Right lobe of liver (tissue), 6 donors: ENCODE measurements at regions not wholly inside any gene's neighbourhood (a gene's known extent, or its start where the extent isn't known, plus 50 kb on each side); places are given as distances from the start of the nearest gene placed in this dataset.

ENCODE experiments used
- ATAC-seq, 4 donors: fragments of 200-7000 bp; cut with Tn5 transposase; one replicate each; pipeline ENCODE4 v1.9.1; 2020; ENCODE audit warnings: mild to moderate bottlenecking in 4 of 4, moderate library complexity in 4 of 4
- DNase-seq, 3 donors: peaks; one replicate each; pipeline ENCODE4 v3.0.0-alpha.2; 2020
- H3K27ac ChIP-seq, 3 donors: fragments of 200-600 bp; one replicate each; pipeline ENCODE4 v1.8.0; 2022
- H3K27me3 ChIP-seq, 2 donors: fragments of 200-600 bp; one replicate each; pipeline ENCODE4 v1.8.0; 2022
- H3K36me3 ChIP-seq, 4 donors: fragments of 200-600 bp; sonication (generic) in 1 of 4; one replicate each; pipeline versions ENCODE4 v1.5.1 to v1.8.0; 2017 to 2022; ENCODE audit warnings: control low read depth in 1 of 4
- H3K4me1 ChIP-seq, 4 donors: fragments of 200-600 bp; sonication (generic) in 1 of 4; one replicate each; pipeline versions ENCODE4 v1.5.1 to v1.8.0; 2017 to 2022; ENCODE audit warnings: control low read depth in 1 of 4
- H3K4me3 ChIP-seq, 3 donors: fragments of 200-600 bp; one replicate each; pipeline ENCODE4 v1.8.0; 2022
- H3K9me3 ChIP-seq, 4 donors: fragments of 200-600 bp; sonication (generic) in 1 of 4; one replicate each; pipeline versions ENCODE4 v1.5.1 to v1.8.0; 2017 to 2022; ENCODE audit warnings: control low read depth in 1 of 4
- CTCF ChIP-seq, 4 donors: fragments of 200-600 bp in 3 of 4; fragments of 450-650 bp in 1 of 4; IDR thresholded peaks; one replicate each; pipeline versions ENCODE4 v1.5.1 to v1.8.0; 2016 to 2022; ENCODE audit warnings: antibody characterized with exemption in 4 of 4, mild to moderate bottlenecking in 2 of 4
- POLR2A ChIP-seq: fragments of 450-650 bp; IDR thresholded peaks from one replicate; pipeline ENCODE4 v1.6.1; 2017; ENCODE audit warnings: antibody characterized with exemption, mild to moderate bottlenecking
- WGBS: methylation state at CpG from one replicate; pipeline ENCODE4 v1.1.6; 2018; ENCODE audit warnings: low coverage, low lambda C conversion rate; ENCODE audit not compliant: insufficient coverage; ENCODE audit errors: missing lambda C conversion rate; 5-methylcytosine and 5-hydroxymethylcytosine counted together
- intact Hi-C, 2 donors: fragments of 100-400 bp; cut with DNase I; formaldehyde crosslinking; loops; one replicate each; pipeline versions ENCODE4 v1.11.2 to v1.14.1; 2022
- donor health status: DM: no; HTN: yes; CAD: no.
- donor health status: DM: no; HTN: no; CAD: no.
- donor health status: DM: no; HTN: no; CAD: no.
- donor health status: DM: no; HTN: yes; CAD: no.
- donor health status: DM: no; HTN: yes; CAD: no.

- no peaks in the 10 kb centered on the region for H3K4me1 ChIP-seq
- H3K36me3 ChIP-seq = no peaks in the 10 kb centered on the region
- intact Hi-C loops = no loop called here
- no peak overlapping the region for H3K4me3 ChIP-seq
- no peak overlapping the region for H3K27ac ChIP-seq
- DNase-seq (no peak), ATAC-seq (no peak)
- H3K9me3 ChIP-seq = no peaks in the 10 kb centered on the region
- no peak for TF ChIP-seq CTCF (IDR thresholded peaks at IDR 0.05)
- TF ChIP-seq POLR2A = no peak
- no peaks in the 10 kb centered on the region for H3K27me3 ChIP-seq
Measured at GRCh38 chr12:13798162-13798561, 183.2 kb downstream of the GRIN2B start.

- DNase-seq = no peak
Measured at GRCh38 chr12:13794706-13795105, 186.7 kb downstream of the GRIN2B start.

GRCh38 chr12:13790317-13790716, 191.1 kb downstream of the GRIN2B start:
- no peak for TF ChIP-seq POLR2A
- no peak for TF ChIP-seq CTCF (IDR thresholded peaks at IDR 0.05)
- Histone ChIP-seq H3K36me3 (no peaks in the 10 kb centered on the region), H3K27ac (no peak overlapping the region), H3K4me3 (no peak overlapping the region), H3K27me3 (no peaks in the 10 kb centered on the region), H3K9me3 (no peaks in the 10 kb centered on the region), H3K4me1 (no peaks in the 10 kb centered on the region)
- intact Hi-C loops = no loop called here
- DNase-seq (no peak), ATAC-seq (no peak)
- 37% methylated on average over 1 of the region's 1 CpG for WGBS

More at GRCh38 chr12:13794706-13795105, 186.7 kb downstream of the GRIN2B start:
- Histone ChIP-seq H3K27me3 (no peaks in the 10 kb centered on the region), H3K4me3 (no peak overlapping the region), H3K4me1 (no peaks in the 10 kb centered on the region), H3K27ac (no peak overlapping the region), H3K9me3 (no peaks in the 10 kb centered on the region), H3K36me3 (no peaks in the 10 kb centered on the region)
- no peak for TF ChIP-seq CTCF (IDR thresholded peaks at IDR 0.05)
- WGBS = 67% methylated on average over 2 of the region's 2 CpGs
- no peak for ATAC-seq
- intact Hi-C loops = no loop called here

- DNase-seq (no peak), ATAC-seq (no peak)
- Histone ChIP-seq H3K4me1 (no peaks in the 10 kb centered on the region), H3K36me3 (no peaks in the 10 kb centered on the region), H3K9me3 (no peaks in the 10 kb centered on the region), H3K4me3 (no peak overlapping the region), H3K27me3 (no peaks in the 10 kb centered on the region), H3K27ac (no peak overlapping the region)
- intact Hi-C loops = no loop called here
- TF ChIP-seq CTCF (IDR thresholded peaks at IDR 0.05) = no peak
- no peak for TF ChIP-seq POLR2A
- 41% methylated on average over 4 of the region's 5 CpGs for WGBS
Measured at GRCh38 chr12:13788626-13789025, 192.8 kb downstream of the GRIN2B start.

DNA sequence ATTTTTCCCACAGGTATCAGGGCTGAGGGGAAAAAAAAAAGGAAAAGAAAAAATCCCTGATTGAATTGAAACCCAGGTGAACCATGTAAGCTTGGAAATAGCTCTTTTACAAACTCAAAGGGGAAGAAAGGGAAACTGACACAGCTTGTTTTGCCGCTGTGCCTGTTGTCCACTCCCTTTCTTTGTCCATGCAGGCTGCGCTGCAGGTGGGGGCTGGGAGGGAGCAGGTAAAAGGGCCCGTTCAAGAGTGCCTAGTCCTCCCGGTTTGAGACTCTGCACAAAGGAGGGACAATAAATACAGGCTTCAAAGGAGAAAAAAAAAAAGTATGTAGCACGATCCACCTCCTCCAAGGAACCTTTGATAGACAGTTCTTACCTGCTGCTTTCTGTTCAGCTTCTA, 194.8 kb downstream of the GRIN2B start:
- no peak overlapping the region for H3K4me3 ChIP-seq
- ATAC-seq = no peak

More for the DNA sequence above, 194.8 kb downstream of the GRIN2B start:
- no peaks in the 10 kb centered on the region for H3K9me3 ChIP-seq
- no peaks in the 10 kb centered on the region for H3K36me3 ChIP-seq
- no peak for TF ChIP-seq POLR2A
- no peak for TF ChIP-seq CTCF (IDR thresholded peaks at IDR 0.05)
- DNase-seq = no peak
- H3K27me3 ChIP-seq = no peaks in the 10 kb centered on the region
- H3K4me1 ChIP-seq = no peaks in the 10 kb centered on the region
- WGBS = 42% methylated on average over 4 of the region's 5 CpGs
- no peak overlapping the region for H3K27ac ChIP-seq
- intact Hi-C loops = no loop called here
